AG08396 (cell line): ENCODE measurements at regions not wholly inside any gene's neighbourhood (a gene's known extent, or its start where the extent isn't known, plus 50 kb on each side); places are given as distances from the start of the nearest gene placed in this dataset.
"Not testable (repeated sequence)": the region's sequence is repeated elsewhere in the genome, so short reads cannot be mapped to it uniquely, and the experiment has no call there.

Experiments used
- DNase-seq: peaks from one replicate; pipeline ENCODE4 v3.0.0; 2012; ENCODE audit warnings: low spot score, mixed read lengths

DNA sequence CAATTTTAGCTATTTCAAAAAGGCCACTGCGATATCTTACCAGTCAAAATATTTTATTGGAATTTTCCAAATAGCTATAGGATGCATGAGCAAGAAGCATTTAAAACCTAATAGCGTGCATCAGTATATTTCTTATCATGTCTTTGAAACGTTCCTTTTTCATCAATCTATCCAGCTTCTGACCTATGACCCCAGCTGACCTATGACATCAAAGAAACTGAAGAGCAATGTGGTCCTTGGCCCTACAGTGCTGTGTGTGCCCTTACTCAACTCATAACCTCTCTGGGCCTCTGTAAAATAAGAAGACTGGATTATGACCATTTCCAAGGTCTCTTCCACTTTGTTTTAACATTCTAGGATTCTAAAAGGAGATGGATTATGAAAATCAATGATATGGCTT is 118.2 kb downstream of the ZNF22 start:
- no peak for DNase-seq

DNA sequence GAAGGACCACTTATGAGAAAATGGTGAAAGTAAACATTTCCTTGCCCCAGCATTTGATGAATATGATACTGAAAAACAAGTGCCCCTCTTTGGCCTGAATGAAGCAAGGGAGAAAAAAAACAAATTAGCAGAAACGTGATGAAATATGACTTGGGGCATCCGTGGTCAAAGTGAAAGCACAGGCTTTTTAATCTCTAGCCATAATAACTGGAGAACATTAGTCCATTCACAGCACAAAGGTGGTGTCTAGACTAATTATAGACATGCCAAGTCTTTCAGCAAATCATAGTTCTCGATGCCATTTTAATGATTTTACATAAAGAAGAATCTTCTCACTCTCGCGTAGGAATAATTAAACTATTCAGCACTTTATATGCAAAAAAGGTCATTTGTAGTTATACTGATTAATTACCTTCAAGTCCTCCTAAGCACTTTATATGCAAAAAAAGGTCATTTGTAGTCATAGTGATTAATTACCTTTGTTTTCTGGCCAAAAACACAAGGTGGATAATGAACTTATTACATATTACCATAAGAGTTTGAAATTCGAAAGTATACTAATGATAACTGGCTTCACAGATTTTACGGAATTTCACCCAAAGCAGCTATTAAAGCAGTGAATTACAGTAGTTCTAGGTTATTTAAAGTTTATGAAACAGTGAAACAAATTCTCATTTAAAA is 121.6 kb downstream of the ZNF22 start:
- DNase-seq = not testable (repeated sequence)

DNA sequence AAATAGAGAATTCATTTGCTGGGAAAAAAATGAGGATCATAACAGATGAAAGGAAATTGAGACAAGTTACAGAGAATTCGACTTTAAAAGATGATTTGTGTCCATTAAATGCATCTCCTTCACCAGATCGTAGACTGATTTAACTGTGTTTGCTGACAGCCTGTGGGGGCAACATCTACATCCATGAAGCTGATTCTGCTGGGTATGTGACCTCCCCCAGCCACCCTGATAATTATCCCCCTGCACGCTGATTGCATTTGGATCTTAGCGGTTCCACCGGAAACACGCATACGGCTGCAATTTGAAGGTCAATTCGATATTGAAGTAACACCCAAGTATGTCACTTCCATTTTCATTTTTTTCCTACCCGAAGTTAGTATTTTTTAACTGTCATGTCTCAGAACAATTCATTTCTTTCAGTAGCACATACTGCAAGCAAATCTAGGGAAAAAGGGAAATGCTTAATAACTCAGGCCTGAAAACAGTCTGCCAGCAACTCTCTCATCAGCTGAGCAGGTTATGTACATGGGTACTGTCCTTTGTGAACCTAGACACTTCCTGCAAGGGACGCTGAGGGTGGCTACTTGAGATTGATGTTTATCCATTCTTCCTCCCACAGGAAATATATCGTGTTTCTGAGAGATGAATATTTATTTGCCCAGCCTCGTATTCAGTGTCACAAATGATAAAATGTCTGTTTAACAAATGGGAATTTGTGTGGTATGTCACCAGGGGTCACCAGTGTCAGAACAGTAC is 134.9 kb downstream of the ZNF22 start:
- no peak for DNase-seq

DNA sequence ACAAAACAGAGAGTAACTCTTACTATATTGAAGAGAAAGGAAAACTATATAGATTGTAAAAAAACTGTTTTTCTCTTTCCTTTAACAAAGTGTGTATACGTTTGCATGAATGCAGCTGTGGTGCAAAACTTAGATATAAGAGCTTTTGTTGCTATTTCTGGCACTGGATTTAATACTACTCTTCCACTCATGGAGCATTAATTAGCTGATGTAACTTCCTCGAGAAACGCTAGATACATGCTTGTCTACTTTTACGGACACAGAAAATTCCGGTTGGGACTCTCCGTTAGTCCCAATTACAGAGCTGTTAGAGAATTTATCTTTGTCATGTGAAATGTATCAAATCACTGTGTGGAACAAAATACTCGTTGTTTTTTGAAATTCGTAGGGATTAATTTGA is 135.5 kb downstream of the ZNF22 start:
- DNase-seq = no peak

DNA sequence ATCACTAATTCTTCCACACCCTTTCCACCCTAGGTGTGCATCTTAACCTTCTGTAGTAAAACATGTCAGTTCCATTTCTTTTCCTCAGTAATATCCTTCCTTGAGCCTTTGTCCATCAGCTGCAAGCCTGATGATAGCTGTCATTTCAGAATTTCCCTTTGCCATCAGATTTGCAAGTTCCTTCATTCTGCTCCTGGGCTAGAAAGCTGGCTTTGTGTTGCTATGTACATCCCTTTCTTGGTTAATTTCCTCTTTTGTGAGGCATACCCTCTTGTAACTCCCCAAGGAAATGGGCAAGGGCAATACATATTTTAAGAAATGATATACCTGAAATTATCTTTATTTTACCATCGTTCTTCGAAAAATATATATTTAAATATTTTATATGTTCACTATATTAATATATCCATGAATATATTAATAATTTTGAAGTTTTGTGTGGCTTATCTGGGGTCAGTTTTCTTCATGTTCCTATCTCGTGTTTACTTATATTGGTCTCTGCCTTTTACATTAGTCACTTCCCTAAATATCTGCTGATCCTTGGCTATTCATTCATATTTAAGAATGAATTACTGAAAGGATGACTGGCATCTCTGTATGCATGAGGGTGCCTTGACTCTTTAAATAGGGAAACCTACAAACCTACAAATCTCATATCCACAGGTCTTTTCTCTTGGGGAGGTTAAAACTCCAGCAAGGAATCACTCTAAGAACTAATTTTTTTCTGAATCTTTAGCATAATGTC is 143.8 kb downstream of the ZNF22 start:
- DNase-seq = no peak

DNA sequence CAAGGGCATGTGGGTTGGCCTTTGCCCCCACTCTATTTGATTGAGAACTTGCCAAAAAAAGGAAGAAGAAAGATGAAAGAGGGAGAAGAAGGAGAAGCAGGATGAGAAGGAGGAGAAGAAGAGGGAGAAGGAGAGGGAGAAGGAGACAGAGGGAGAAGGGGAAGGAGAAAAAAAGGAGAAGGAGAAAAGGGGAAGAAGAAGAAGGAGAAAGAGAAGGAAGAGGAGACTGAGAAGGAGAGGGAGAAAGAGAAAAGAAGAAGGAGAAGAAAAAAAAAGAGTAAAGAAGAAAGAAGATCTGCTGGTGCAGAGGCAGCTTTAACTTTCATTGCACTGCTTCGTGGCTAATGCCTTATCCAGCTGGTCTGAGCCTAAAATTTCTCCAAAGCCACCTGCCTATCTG is 144.4 kb downstream of the ZNF22 start:
- not testable (repeated sequence) for DNase-seq

DNA sequence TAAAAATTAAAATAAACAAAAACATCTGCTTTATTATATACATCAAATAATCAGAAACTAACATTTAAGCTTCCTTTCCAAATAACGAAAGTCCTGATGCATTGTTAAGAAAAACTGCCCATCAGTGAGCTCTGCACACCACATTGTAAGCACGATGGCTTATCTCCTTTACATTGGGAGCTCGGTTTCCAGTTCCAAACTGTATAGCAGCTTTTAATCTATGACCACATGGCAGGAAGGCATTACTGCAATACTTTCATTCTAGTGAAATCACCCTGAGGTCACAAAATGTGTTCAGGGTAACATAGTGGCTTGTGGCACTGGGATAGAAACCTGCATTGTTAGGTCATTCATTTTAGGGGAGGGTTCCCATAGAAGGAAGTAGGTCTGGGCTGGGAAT is 146.3 kb downstream of the ZNF22 start:
- DNase-seq = no peak

DNA sequence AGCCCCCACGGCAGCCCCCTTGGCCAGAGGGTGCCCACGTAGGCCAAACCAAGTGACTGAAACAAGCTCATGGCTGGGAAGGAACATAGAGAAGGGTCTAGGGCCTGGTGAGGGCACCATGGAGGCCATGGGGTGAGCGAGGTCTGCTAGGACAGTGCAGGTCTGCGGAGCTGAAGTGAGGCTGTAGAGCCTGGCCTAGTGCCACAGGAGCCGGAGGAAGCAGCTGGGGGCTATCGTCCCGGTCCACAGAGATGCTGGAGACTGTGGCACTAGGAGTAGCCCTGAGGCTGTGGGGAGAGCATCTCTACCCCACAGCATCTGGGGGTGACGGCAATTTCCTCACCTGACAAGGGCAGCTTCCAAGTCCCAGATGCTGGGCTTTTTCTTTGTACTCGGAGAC is 150.3 kb downstream of the ZNF22 start:
- no peak for DNase-seq

DNA sequence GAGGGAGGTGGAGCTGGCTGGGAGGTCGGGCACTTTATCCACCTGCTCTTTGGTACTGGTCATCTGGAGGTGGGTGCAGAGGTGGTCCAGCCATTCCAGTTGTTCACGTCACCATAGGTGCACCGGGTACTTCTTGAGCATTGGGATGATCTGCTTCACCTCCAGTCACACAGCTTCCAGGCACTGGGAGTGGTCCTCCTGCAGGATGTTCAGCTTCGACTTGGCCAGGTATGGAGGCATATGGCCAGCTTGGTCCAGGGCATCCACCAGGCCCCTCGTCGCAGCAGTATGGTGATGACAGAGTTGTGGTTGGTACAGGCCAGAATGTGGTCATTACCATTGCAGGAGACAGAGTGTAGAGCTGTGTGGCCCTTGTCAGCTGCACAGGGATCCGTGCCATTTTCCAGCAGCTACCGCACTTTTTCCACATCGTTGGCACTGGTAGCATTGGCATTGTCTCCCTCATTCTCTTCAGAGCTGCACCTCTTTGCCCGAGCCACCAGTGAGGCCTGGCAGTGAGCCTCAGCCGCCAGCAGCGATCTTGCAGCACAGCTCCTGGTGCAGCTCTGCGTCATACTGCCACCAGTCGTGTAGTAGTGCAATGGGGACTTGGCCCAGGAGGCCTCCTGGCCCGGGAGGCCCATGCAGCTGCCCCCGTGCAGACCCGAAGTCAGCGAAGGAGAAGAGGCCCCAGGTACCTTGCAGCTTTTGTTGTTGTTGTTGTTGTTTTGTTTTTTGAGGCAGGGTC is 150.9 kb downstream of the ZNF22 start:
- no peak for DNase-seq

DNA sequence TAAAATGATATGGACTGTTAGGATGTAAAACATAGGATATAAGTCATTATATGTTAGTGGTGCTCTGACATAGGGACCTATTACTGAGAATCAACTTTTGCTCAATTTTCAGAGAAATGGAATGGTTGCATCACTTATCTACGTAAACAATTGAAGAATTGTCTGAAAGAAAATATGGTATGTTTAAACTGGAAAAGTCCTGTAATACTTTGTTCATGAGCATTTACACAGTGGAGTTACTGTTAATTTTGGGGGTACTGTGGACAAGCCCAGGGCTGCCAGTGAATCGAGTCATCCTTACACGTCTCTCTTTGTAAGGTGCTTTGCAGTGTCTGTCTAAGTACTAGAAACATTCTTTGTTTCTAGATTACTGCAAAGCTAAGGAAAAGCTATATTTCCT is 152.0 kb downstream of the ZNF22 start:
- no peak for DNase-seq

DNA sequence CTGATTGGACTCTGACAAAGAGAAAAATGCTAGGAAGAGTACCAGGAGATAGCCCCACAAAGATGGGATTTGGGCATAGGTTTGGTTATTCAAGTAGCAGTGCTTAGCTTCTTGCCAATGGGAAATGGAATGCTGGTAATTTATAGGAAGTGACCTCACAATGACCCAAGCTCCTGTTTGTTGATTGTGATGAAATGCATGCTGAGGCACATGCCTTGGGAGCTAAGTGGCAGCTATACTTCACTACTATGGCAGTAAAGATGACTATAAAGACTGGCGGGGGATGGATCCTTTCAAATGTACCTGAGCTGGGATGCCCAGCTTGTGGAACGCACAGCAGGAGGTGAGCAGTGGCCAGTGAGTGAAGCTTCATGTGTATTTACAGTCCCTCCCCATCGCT is 153.8 kb downstream of the ZNF22 start:
- no peak for DNase-seq

DNA sequence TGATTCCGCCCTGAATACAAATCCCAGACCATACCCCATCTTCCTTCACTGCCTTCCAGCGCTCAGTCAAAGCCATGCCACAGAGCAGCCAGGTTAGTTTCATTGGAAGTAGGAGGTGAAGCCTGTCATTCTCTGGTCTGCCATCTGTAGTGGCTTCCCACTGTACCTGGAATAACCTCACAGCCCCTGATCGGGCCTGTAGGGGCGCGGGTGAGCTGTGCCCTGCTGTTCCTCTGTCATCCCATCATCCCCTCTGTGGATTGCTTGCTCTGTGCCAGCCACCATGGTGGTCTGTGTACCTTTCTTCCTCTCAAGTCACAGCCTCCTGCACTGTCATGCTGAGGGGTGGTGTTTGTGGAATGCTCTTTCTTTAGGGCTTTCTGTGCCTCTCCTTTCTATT is 155.1 kb downstream of the ZNF22 start:
- no peak for DNase-seq

DNA sequence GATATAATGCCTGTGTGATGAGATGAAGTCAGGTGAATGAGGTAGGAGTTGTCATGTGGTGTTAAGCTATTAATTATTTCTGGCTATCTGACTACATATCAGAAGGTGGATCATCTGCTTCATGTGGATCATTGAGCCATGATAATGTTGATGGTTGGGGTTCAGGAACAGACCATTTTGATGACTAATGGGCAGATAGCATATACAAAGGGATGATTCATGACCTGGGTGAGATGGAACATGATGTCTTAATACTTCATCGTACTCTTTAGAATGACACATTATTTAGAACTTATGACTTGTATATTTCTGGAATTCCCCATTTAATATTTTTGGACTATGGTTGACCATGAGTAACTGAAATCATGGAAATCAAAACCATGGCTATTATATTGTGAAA is 155.1 kb downstream of the OR13A1 start:
- peak; percentile 10 for DNase-seq

DNA sequence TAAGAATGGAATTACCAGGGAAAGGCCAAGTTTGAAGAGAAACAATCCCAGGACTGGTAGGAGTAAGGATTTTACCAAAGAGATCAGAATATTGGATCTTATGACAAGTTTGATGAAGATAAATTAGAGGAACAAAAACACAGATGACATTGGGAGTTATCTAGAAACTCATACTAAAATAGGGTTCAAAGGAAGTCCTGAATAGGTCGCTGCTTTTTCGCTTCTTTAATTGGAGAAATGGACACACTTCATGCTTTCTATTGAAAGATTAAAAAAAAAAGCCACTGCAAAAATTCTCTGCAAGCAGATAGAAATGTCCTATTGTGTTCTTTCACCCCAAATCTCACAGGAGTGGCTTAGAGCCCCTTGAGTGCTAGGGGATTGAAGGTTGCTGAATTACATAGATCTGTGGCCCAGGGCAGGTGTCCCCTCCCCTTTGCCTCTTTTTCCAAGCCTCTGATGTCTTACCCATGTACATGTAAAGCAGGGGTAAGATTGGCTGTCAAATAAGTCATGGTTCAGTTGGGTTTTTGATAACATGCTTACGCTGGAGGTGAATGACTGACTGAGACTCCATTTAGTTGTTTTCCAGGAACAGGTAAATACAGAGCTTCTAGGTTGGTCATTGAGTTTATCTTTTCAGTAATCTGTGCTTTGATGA is 152.0 kb downstream of the OR13A1 start:
- DNase-seq = no peak

DNA sequence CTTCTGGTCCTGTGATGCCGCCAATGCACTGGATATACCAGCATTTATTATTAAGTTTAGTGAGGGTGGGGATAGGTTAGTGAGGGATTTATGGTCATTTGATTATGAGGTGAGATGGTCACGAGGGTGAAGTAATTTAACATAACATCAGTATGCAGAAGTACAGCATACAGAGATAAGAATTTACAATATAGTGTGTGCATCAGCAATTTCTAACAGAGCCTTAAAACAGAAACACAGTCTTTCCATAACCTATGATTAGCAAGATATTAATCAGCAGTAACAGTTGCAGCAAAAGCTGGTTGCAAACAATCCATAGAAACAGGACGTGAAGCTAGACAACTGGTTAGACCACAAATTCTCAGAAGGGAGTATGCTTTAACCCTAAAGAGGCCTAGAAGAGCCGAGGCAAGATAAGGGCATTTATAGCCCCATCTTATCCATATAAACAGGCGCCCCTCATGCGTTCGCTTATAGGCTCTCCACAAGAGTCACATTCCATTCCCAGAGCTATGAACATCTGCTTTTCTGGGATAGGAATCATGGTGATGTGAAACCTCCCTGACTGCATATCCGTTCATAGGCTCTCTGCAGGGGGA is 139.8 kb downstream of the OR13A1 start:
- not testable (repeated sequence) for DNase-seq

DNA sequence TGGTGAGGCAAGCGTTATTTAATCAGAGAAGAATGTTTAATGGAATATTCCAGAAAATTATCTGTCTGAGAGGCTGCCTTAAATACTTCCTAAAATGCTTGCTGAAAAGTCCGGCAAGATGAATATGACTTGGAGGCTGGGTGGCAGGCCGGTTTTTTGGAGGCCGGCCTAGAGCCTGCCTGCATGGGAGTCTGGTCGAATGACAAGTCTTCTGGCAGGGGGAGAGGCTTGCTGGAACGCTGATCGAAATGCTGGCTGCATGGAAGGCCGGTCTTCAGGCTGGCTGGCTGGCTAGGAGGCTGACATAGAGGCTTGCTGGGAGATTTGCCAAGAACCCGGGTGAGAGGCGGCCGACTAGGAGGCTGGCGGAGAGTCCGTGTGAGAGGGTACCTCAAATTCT is 135.7 kb downstream of the OR13A1 start:
- peak; percentile 16 for DNase-seq

DNA sequence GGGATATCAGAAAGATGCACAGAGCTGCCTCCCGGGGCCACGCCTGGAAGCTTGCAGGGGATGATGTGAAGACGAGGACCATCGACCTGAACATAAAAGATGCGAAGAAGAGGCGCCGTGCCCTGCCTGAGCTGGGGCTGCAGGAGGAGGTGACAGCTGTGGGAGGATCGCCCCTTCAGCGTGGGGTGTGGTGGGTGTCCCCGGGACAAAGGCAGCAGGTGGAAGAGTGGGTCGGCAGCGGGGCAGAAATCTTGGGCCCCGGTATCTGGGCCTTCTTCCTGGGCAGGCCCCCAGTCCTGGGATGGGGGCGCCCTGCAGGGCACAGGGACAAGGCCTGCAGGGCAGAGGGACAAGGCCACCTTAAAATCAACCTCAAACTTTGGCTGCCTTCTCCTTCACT is 134.9 kb downstream of the OR13A1 start:
- DNase-seq = no peak

DNA sequence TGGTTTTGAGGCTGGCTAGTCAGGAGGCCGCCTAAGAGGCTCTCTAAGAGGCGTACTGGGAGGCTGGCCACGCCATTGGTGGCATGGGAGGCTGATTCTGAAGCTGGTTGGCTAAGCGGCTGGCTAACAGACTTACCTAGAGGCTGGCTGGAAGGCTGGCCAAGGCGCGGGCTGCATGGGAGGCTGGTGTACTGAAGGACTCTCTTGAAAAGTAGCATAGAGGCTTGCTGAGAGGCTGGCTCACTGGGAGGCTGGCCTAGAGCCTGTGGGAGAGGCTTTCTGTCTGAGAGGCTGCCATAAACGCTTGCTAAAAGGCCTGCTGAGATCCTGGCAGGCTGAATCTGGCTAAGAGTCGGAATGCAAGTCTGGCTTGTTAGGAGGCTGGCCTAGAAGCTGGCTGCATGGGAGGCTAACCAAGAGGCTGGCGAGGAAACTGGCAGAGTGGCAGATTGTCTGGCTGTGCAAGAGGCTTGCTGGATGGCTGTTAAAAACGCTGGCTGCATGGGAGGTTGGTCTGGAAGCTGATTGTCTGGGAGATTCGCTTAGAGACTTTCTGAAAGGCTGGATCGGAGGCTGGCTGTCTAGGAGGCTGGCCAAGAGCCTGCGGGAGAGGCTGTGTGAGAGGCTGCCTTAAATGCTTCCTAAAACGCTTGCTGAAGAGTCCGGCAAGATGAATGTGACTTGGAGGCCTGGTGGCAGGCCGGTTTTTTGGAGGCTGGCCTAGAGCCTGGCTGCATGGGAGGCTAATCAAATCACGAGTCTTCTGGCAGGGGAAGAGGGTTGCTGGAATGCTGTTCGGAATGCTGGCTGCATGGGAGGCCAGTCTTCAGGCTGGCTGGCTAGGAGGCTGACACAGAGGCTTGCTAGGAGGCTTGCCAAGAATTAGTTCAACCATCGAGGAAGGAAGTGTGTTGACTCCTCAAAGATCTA is 134.2 kb downstream of the OR13A1 start:
- DNase-seq = peak; percentile 70

DNA sequence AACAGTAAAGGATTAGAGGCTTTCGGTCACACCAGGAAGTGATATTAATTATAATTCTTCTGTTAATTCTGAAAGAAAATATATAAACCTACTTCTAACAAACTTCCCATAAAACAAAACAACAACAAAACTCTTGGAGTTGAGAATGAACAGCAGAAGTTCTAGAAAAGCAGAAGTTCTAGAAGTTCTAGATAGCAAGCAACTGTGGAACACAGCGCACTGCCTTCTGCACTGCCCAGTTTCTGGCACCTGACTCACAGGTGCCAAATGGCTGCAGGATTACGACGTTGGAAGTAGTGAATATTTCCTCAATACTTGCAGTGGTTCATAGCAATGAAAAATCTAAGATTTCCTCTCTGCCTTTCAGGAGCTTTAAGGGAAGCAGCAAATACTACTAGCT is 132.2 kb downstream of the OR13A1 start:
- DNase-seq = no peak

DNA sequence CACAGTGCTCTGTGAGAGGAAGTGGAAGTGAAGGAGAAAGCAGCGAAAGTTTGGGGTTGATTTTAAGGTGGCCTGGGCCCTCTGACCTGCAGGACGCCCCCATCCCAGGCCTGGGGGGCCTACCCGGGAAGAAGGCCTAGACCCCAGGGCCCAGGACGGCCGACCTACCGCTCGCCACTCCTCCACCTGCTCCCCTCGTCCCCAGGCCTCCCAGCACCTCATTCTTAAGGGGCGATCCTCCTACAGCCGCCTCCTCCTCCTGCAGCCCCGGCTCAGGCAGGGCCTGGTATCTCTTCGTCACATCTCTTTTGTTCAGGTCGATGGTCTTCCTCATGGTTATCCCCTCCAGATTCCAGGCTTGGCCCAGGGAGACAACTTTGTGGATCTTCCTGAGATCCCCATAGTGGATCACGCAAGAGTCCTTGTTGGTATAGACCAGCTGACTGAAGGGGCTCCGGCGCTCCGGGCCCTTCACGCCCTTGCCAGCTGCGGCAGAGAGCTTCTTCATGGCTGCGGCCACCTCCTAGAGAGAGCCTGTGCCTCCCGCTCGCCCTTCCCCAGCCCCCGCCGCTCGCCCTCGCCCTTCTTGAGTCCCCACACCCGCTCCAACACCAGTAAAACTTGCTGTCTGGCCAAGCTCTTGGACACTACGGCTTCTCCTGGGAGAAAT is 117.5 kb downstream of the OR13A1 start:
- DNase-seq = no peak
